SK-N-SH treated with all-trans-retinoic acid at 6 μM for 48 hours (cell line): ENCODE measurements at regions not wholly inside any gene's neighbourhood (a gene's known extent, or its start where the extent isn't known, plus 50 kb on each side); places are given as distances from the start of the nearest gene placed in this dataset.

Experiments used
- ARNTL ChIP-seq: fragments of 450-650 bp; formaldehyde crosslinking; IDR thresholded peaks from 2 replicates; pipeline ENCODE4 v1.5.0; 2020; ENCODE audit warnings: low read depth, mild to moderate bottlenecking, moderate library complexity, borderline replicate concordance
- GLIS3 ChIP-seq: fragments of 250-450 bp; sonication (Bioruptor Pico); IDR thresholded peaks from 2 replicates; pipeline ENCODE4 v1.5.0; 2020; ENCODE audit warnings: mild to moderate bottlenecking, moderate library complexity
- ISL1 ChIP-seq: fragments of 250-450 bp; sonication (Bioruptor Pico); IDR thresholded peaks from 2 replicates; pipeline ENCODE4 v2.1.2; 2022; ENCODE audit warnings: mild to moderate bottlenecking, moderate library complexity
- PPARA ChIP-seq: fragments of 250-450 bp; sonication (Bioruptor Pico); IDR thresholded peaks from 2 replicates; pipeline ENCODE4 v1.5.0; 2020; ENCODE audit warnings: mild to moderate bottlenecking, borderline replicate concordance
- RARB ChIP-seq: fragments of 250-450 bp; sonication (Bioruptor Pico); IDR thresholded peaks from 2 replicates; pipeline ENCODE4 v1.8.0; 2021; ENCODE audit warnings: mild to moderate bottlenecking, moderate library complexity
- SNAI2 ChIP-seq: fragments of 250-450 bp; sonication (Bioruptor Pico); IDR thresholded peaks from 2 replicates; pipeline ENCODE4 v1.5.0; 2020; ENCODE audit warnings: mild to moderate bottlenecking, moderate library complexity
- ZC3H10 ChIP-seq: fragments of 250-450 bp; sonication (Bioruptor Pico); IDR thresholded peaks from 2 replicates; pipeline ENCODE4 v1.5.1; 2021; ENCODE audit warnings: mild to moderate bottlenecking, moderate library complexity
- ZFP3 ChIP-seq: fragments of 250-450 bp; sonication (Bioruptor Pico); IDR thresholded peaks from 2 replicates; pipeline ENCODE4 v1.5.0; 2020; ENCODE audit warnings: mild to moderate bottlenecking, moderate library complexity
- ZFP30 ChIP-seq: fragments of 450-650 bp; formaldehyde crosslinking; IDR thresholded peaks from 2 replicates; pipeline ENCODE4 v1.5.0; 2022; ENCODE audit warnings: mild to moderate bottlenecking, moderate library complexity
- ZNF70 ChIP-seq: fragments of 450-650 bp; formaldehyde crosslinking; IDR thresholded peaks from 2 replicates; pipeline ENCODE4 v1.5.0; 2020; ENCODE audit warnings: mild to moderate bottlenecking, moderate library complexity

DNA sequence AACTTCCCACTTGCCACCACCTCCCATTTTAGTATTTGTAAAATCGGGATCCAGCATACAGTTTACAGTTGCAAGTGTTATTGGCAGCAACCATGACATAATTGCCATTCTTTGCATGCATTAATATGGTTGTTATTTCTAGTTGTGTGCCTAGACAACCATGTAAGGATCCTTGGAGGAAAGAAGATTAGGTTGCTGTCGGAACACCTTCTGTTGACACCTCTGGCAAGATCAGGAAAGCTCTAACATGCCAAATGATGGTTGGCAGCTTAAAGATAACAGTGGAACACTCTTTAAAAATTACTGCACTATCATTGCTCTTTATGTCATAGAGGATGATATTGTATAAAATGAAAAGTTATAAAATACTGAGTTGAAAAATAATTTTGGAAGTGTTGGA is 313.5 kb upstream of the RARB start:
- TF ChIP-seq RARB (no peak), ARNTL (CRISPR knock-in tag) (no peak), ZFP30 (CRISPR knock-in tag) (no peak), ZFP3 (CRISPR knock-in tag) (no peak), ZNF70 (CRISPR knock-in tag) (no peak), ISL1 (CRISPR knock-in tag) (no peak), SNAI2 (CRISPR knock-in tag) (no peak), ZC3H10 (CRISPR knock-in tag) (no peak), PPARA (CRISPR knock-in tag) (no peak), GLIS3 (no peak)
